Thoracic aorta (tissue), 2 donors: ENCODE measurements at regions not wholly inside any gene's neighbourhood (a gene's known extent, or its start where the extent isn't known, plus 50 kb on each side); places are given as distances from the start of the nearest gene placed in this dataset.

Experiments used
- ATAC-seq: fragments of 150-250 bp; one replicate; pipeline ENCODE4 v1.8.0; 2017; ENCODE audit warnings: low read depth; ENCODE audit not compliant: insufficient number of reproducible peaks, low FRiP score
- DNase-seq: peaks from one replicate; pipeline ENCODE4 v3.0.0-alpha.2; 2020; ENCODE audit warnings: low spot score
- H3K27ac ChIP-seq, 2 donors: fragments of 200-600 bp; sonication (generic); 1 replicate in 1 of 2; 2 replicates in 1 of 2; pipeline ENCODE4 v1.5.1; 2016; ENCODE audit warnings: mild to moderate bottlenecking in 2 of 2, moderate library complexity in 2 of 2
- H3K27me3 ChIP-seq: fragments of 200-600 bp; sonication (generic); replicated peaks from 2 replicates; pipeline ENCODE4 v1.6.0; 2016; ENCODE audit warnings: mild to moderate bottlenecking; ENCODE audit not compliant: insufficient read depth
- H3K36me3 ChIP-seq: fragments of 200-600 bp; sonication (generic); one replicate; pipeline ENCODE4 v1.5.1; 2016
- H3K4me1 ChIP-seq, 2 donors: fragments of 200-600 bp; sonication (generic); 1 replicate in 1 of 2; 2 replicates in 1 of 2; pipeline versions ENCODE4 v1.5.1 to v1.6.0; 2016; ENCODE audit warnings: low read depth in 2 of 2, mild to moderate bottlenecking in 1 of 2; ENCODE audit not compliant: control insufficient read depth in 1 of 2
- H3K4me3 ChIP-seq: fragments of 200-600 bp; sonication (generic); 2 replicates; pipeline ENCODE4 v1.5.1; 2016; ENCODE audit warnings: mild to moderate bottlenecking
- H3K9me3 ChIP-seq: fragments of 200-600 bp; sonication (generic); 2 replicates; pipeline ENCODE4 v1.5.1; 2016
- TF ChIP-seq, protein P1 (sequence below): fragments of 200-600 bp; sonication (generic); IDR thresholded peaks from one replicate; pipeline ENCODE4 v1.5.1; 2019; ENCODE audit warnings: antibody characterized with exemption

DNA sequence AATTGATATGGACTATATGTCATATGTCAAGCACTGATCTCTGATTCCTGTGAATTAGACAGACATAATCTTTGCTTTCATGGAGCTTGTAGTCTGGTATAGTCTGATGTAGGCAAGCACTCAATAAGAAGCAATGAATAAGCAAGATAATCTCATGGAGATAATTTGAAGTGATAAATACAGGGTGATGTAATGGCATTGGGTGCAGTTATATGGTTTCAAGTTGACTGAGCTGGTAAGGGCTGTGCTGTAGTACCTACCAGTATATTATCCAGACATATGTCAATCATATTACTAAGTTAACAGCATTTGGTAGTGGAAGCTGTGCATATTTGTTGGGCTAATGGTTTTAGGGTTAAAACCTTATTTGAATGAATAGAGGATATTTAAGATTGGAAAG, 117.5 kb upstream of the PRPS1L1 start:
- no peaks in the 10 kb centered on the region for H3K36me3 ChIP-seq
- H3K27me3 ChIP-seq = no peaks in the 10 kb centered on the region
- H3K9me3 ChIP-seq = no peaks in the 10 kb centered on the region
- no peak for DNase-seq
- no peak overlapping the region for H3K27ac ChIP-seq
- TF ChIP-seq, protein P1, sequence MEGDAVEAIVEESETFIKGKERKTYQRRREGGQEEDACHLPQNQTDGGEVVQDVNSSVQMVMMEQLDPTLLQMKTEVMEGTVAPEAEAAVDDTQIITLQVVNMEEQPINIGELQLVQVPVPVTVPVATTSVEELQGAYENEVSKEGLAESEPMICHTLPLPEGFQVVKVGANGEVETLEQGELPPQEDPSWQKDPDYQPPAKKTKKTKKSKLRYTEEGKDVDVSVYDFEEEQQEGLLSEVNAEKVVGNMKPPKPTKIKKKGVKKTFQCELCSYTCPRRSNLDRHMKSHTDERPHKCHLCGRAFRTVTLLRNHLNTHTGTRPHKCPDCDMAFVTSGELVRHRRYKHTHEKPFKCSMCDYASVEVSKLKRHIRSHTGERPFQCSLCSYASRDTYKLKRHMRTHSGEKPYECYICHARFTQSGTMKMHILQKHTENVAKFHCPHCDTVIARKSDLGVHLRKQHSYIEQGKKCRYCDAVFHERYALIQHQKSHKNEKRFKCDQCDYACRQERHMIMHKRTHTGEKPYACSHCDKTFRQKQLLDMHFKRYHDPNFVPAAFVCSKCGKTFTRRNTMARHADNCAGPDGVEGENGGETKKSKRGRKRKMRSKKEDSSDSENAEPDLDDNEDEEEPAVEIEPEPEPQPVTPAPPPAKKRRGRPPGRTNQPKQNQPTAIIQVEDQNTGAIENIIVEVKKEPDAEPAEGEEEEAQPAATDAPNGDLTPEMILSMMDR = no peak
- ATAC-seq = no peak
- H3K4me3 ChIP-seq = no peak overlapping the region
- no peaks in the 10 kb centered on the region for H3K4me1 ChIP-seq

DNA sequence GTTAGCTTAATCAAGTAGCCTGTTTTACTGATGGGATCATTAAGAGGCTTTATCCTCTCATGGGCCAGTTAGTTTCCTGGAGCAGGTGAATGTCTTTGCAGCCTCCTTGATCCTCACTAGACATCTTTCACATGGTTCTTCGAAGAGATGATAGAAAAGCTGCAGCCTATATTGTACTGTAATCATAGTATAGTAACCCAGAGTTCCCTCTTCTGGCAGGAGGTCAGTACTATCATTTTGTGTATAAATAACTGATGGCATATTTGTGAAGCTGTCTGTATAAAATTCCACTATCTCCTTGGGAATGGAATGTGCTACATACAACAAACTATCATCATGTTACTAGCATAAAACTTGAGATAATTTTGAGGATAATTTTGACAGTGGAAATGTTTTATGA, 123.8 kb upstream of the PRPS1L1 start:
- TF ChIP-seq, protein P1 = no peak
- Histone ChIP-seq H3K4me1 (no peaks in the 10 kb centered on the region), H3K36me3 (no peaks in the 10 kb centered on the region), H3K27me3 (no peaks in the 10 kb centered on the region), H3K4me3 (no peak overlapping the region), H3K27ac (no peak overlapping the region), H3K9me3 (no peaks in the 10 kb centered on the region)
- no peak for ATAC-seq
- no peak for DNase-seq

GRCh38 chr7:18153183-18153748, 125.6 kb upstream of the PRPS1L1 start:
- no peaks in the 10 kb centered on the region for H3K27me3 ChIP-seq
- no peaks in the 10 kb centered on the region for H3K9me3 ChIP-seq
- H3K4me1 ChIP-seq = no peaks in the 10 kb centered on the region
- H3K4me3 ChIP-seq = no peak overlapping the region
- ATAC-seq (no peak), DNase-seq (no peak)
- no peaks in the 10 kb centered on the region for H3K36me3 ChIP-seq
- TF ChIP-seq, protein P1 = no peak
- no peak overlapping the region for H3K27ac ChIP-seq

DNA sequence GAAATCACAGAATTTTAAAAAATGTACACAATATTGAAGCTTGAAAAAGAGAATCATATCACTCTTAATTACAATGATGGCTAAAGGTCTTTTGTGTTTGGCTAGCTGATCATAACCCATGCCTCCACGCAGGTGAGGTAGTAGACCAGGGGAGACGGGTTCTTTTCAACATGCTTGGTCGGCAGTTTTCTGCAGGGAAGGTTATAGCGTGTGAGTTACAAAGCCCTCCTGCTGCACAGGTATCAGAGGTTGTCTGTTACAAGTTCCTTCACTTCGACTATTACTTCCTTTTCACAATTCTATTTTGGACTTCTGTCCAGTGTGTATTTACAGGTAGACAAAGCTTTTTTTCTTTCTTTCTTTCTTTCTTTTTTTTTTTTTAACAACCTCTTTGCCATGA, 127.1 kb upstream of the PRPS1L1 start:
- TF ChIP-seq, protein P1 = no peak
- ATAC-seq (no peak), DNase-seq (no peak)
- no peaks in the 10 kb centered on the region for H3K36me3 ChIP-seq
- H3K27me3 ChIP-seq = no peaks in the 10 kb centered on the region
- no peaks in the 10 kb centered on the region for H3K9me3 ChIP-seq
- no peak overlapping the region for H3K27ac ChIP-seq
- no peaks in the 10 kb centered on the region for H3K4me1 ChIP-seq
- H3K4me3 ChIP-seq = no peak overlapping the region

GRCh38 chr7:18157233-18157632, 129.6 kb upstream of the PRPS1L1 start:
- Histone ChIP-seq H3K27ac (no peak overlapping the region), H3K4me1 (peaks cover 0 to 5% of the 10 kb centered on the region in 2 donors), H3K9me3 (no peaks in the 10 kb centered on the region), H3K36me3 (no peaks in the 10 kb centered on the region), H3K4me3 (no peak overlapping the region), H3K27me3 (no peaks in the 10 kb centered on the region)
- TF ChIP-seq, protein P1 = no peak
- DNase-seq (no peak), ATAC-seq (no peak)
